ENCODE measurements at regions not wholly inside any gene's neighbourhood (a gene's known extent, or its start where the extent isn't known, plus 50 kb on each side); places are given as distances from the start of the nearest gene placed in this dataset.

DNA sequence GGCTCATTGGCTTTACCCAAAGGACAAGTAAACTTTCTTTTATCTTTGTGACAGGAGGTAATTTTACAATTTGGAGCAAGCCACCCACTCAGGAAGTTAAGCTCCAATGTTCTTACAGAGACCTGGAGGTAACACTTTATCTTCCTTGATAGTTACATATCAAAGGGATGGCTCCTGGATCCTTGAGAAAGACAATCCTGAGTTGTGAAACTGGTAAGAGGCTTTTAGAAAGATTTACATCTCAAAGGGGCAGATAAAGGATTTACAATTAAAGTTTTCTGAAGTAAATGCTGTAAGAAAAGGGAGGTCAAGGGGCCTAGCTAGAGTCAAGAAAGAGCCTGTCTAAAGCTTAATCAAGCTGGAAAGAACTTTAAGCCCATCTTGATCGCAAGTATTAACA lies 124.4 kb upstream of the ZNF804B start:
- WGBS, 2 donors = 29 to 34% methylated on average over 1 of the region's 1 CpG
- Histone ChIP-seq H3K27me3 (ENCODE audit: control insufficient read depth in 1 of 2, insufficient read depth in 2 of 2, low read length in 1 of 2) (no peaks in the 10 kb centered on the region), H3K27ac (ENCODE audit: low read depth in 1 of 2, low read length in 2 of 2) (no peak overlapping the region), H3K4me1 (ENCODE audit: control insufficient read depth in 1 of 2, insufficient read depth in 2 of 2, low read length in 2 of 2) (no peaks in the 10 kb centered on the region), H3K4me3 (ENCODE audit: low read length in 2 of 2) (no peak overlapping the region), H3K36me3 (ENCODE audit: control insufficient read depth in 1 of 2, insufficient read depth in 2 of 2, low read length in 1 of 2) (no peaks in the 10 kb centered on the region), H3K9me3 (ENCODE audit: control insufficient read depth, low read length) (no peaks in the 10 kb centered on the region)
- DNase-seq (no peak), ATAC-seq (ENCODE audit: low FRiP score) (no peak)
- intact Hi-C loops (cut with DNase I) = no loop called here

DNA sequence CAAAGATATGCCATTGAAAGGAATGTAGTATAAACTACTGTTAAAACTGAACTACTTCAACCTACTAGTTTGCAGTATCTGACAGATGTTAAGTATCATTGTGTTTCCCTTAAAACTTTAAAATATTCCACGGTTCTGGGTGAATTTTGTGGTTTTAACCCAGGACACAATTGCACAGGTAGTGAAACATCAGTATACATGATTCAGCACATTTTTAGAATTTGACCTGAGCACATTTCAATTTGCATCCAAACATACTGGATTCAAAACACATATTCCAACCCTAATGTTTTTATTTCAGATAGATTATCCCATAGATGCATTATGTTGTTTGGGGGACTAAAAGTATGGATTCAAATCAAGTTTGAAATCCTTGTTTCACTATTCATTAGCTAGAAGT lies 129.9 kb upstream of the ZNF804B start:
- ATAC-seq (ENCODE audit: low FRiP score) (no peak), DNase-seq (no peak)
- no peaks in the 10 kb centered on the region for H3K27me3 ChIP-seq (ENCODE audit: control insufficient read depth in 1 of 2, insufficient read depth in 2 of 2, low read length in 1 of 2)
- no peak overlapping the region for H3K4me3 ChIP-seq (ENCODE audit: low read length in 2 of 2)
- H3K36me3 ChIP-seq (ENCODE audit: control insufficient read depth in 1 of 2, insufficient read depth in 2 of 2, low read length in 1 of 2) = no peaks in the 10 kb centered on the region
- H3K9me3 ChIP-seq (ENCODE audit: control insufficient read depth, low read length) = no peaks in the 10 kb centered on the region
- 69 to 70% methylated on average over 1 of the region's 1 CpG for WGBS, 2 donors
- no peak overlapping the region for H3K27ac ChIP-seq (ENCODE audit: low read depth in 1 of 2, low read length in 2 of 2)
- H3K4me1 ChIP-seq (ENCODE audit: control insufficient read depth in 1 of 2, insufficient read depth in 2 of 2, low read length in 2 of 2) = no peaks in the 10 kb centered on the region
- intact Hi-C loops (cut with DNase I) = no loop called here

DNA sequence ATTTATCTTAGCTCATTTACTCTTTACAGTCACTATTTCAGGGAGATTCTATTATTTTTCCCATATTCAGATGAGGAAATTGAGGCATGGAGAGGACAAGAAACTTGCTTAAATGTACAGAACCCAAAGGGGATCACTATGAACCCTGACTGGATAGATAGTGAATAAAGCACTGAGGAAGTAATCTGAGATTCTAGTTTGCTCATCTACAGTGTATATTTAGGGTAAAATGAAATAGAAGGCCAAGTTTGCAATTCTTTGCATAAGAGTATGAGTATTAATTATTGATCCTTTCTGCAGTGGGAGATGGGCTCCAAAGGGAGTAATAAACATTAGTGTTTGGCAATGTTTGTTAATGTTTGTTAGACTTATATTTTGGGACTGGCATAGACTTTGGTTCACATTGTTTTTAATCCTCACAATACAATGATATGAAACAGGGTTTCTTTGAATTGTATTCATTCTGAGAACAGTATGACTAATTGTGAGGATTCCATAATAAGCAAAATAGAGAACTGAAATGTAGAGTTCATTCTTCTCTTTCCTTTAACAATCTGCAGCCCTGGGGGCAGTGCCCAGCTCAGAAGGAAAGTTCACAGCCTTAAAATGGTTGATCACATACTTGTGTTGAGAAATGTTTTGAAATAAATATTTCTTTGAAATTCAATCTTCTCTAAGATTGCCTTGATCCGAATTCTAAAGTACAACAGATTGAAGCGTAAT lies 131.0 kb upstream of the ZNF804B start:
- intact Hi-C loops (cut with DNase I) = no loop called here
- DNase-seq (no peak), ATAC-seq (ENCODE audit: low FRiP score) (no peak)
- Histone ChIP-seq H3K9me3 (ENCODE audit: control insufficient read depth, low read length) (no peaks in the 10 kb centered on the region), H3K4me3 (ENCODE audit: low read length in 2 of 2) (no peak overlapping the region), H3K36me3 (ENCODE audit: control insufficient read depth in 1 of 2, insufficient read depth in 2 of 2, low read length in 1 of 2) (no peaks in the 10 kb centered on the region), H3K27me3 (ENCODE audit: control insufficient read depth in 1 of 2, insufficient read depth in 2 of 2, low read length in 1 of 2) (no peaks in the 10 kb centered on the region), H3K4me1 (ENCODE audit: control insufficient read depth in 1 of 2, insufficient read depth in 2 of 2, low read length in 2 of 2) (no peaks in the 10 kb centered on the region), H3K27ac (ENCODE audit: low read depth in 1 of 2, low read length in 2 of 2) (no peak overlapping the region)
- WGBS, 2 donors = 83 to 94% methylated on average over 2 of the region's 2 CpGs

DNA sequence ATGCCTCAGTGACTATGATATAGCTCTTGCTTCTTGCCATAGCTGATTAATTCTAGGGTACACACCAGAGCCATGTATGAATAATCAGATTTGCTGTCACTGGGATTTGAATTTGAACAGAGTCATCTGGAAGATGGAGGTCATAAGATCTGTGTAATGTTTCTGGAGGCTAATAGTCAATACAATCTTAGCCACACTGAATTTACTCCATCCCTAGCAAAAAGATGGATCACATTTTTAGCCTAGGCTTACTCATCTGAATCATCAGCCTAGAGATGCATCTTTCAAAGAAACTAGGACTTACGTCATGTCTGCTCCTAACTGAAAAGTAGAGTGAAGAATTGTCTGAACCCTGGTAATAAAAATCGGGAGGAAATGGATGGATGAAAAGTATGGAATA lies 142.3 kb upstream of the ZNF804B start:
- 83 to 88% methylated on average over 2 of the region's 2 CpGs for WGBS, 2 donors
- H3K36me3 ChIP-seq (ENCODE audit: control insufficient read depth in 1 of 2, insufficient read depth in 2 of 2, low read length in 1 of 2) = no peaks in the 10 kb centered on the region
- H3K4me3 ChIP-seq (ENCODE audit: low read length in 2 of 2) = no peak overlapping the region
- no peaks in the 10 kb centered on the region for H3K27me3 ChIP-seq (ENCODE audit: control insufficient read depth in 1 of 2, insufficient read depth in 2 of 2, low read length in 1 of 2)
- intact Hi-C loops (cut with DNase I) = no loop called here
- DNase-seq (no peak), ATAC-seq (ENCODE audit: low FRiP score) (no peak)
- H3K27ac ChIP-seq (ENCODE audit: low read depth in 1 of 2, low read length in 2 of 2) = no peak overlapping the region
- no peaks in the 10 kb centered on the region for H3K4me1 ChIP-seq (ENCODE audit: control insufficient read depth in 1 of 2, insufficient read depth in 2 of 2, low read length in 2 of 2)
- H3K9me3 ChIP-seq (ENCODE audit: control insufficient read depth, low read length) = no peaks in the 10 kb centered on the region

DNA sequence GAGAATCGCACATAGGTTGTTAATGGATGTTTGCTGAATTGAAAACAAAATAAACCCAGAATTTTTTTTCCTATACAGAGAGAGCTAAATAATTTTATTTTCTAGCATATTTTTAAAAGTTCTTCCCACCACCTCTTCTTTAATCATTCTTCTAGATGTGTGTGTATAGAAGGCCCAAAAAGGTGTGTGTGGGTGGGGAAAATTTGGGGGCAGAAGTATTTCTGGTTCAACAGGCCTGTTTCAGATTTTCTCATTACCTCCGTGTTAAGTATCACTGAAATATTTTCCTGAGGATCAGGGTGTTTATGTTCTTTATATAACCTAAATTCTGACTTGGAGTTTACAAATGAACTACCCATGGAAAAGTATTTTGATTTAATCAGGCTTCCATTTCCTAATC lies 144.2 kb upstream of the ZNF804B start:
- Histone ChIP-seq H3K27me3 (ENCODE audit: control insufficient read depth in 1 of 2, insufficient read depth in 2 of 2, low read length in 1 of 2) (no peaks in the 10 kb centered on the region), H3K4me1 (ENCODE audit: control insufficient read depth in 1 of 2, insufficient read depth in 2 of 2, low read length in 2 of 2) (no peaks in the 10 kb centered on the region), H3K9me3 (ENCODE audit: control insufficient read depth, low read length) (no peaks in the 10 kb centered on the region), H3K4me3 (ENCODE audit: low read length in 2 of 2) (no peak overlapping the region), H3K36me3 (ENCODE audit: control insufficient read depth in 1 of 2, insufficient read depth in 2 of 2, low read length in 1 of 2) (no peaks in the 10 kb centered on the region), H3K27ac (ENCODE audit: low read depth in 1 of 2, low read length in 2 of 2) (no peak overlapping the region)
- intact Hi-C loops (cut with DNase I) = no loop called here
- ATAC-seq (ENCODE audit: low FRiP score) (no peak), DNase-seq (no peak)
- 83 to 85% methylated on average over 2 of the region's 2 CpGs for WGBS, 2 donors

DNA sequence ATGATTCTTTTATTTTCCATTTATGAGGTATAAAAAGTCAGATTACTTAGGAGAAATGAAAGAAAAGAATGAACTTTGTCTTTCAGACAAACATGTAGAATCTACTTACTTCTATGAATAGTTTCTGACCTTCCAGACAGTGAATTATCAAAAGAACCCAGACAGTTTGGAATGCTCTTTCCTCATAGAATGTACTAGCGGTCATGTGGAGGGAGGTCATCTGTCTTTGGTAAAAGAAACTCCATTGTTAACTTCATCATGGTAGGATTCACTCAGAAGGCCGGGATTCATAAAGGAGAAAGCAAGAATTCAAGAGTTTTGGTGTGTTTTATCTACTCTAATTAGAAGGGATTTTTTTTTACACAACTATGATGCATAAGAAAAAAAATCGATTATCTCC lies 144.8 kb upstream of the ZNF804B start:
- Histone ChIP-seq H3K36me3 (ENCODE audit: control insufficient read depth in 1 of 2, insufficient read depth in 2 of 2, low read length in 1 of 2) (no peaks in the 10 kb centered on the region), H3K4me1 (ENCODE audit: control insufficient read depth in 1 of 2, insufficient read depth in 2 of 2, low read length in 2 of 2) (no peaks in the 10 kb centered on the region), H3K27me3 (ENCODE audit: control insufficient read depth in 1 of 2, insufficient read depth in 2 of 2, low read length in 1 of 2) (no peaks in the 10 kb centered on the region), H3K4me3 (ENCODE audit: low read length in 2 of 2) (no peak overlapping the region), H3K27ac (ENCODE audit: low read depth in 1 of 2, low read length in 2 of 2) (no peak overlapping the region), H3K9me3 (ENCODE audit: control insufficient read depth, low read length) (peaks cover 2% of the 10 kb centered on the region)
- 69 to 85% methylated on average over 3 of the region's 3 CpGs for WGBS, 2 donors
- intact Hi-C loops (cut with DNase I) = no loop called here
- no peak for DNase-seq
- no peak for ATAC-seq (ENCODE audit: low FRiP score)

DNA sequence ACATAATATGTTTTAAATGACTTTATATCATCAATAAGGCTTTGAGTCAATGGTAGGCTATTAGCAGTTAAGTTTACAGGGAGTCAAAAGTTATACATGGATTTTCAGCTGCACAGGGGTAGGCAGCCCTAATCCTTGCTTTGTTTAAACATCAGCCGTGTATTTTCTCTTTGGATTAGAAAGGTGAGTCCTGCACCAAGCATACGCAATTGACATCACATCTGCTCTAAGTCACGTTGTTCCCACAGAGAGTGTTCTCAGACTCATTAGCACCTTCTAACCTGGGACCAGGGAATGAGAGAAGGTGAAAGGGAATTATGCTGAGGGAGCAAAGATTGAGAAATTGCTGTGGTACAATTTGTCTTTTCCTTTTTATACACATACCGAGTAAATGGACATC lies 148.6 kb upstream of the ZNF804B start:
- WGBS, 2 donors = 71 to 85% methylated on average over 4 of the region's 4 CpGs
- no peak overlapping the region for H3K4me3 ChIP-seq (ENCODE audit: low read length in 2 of 2)

DNA sequence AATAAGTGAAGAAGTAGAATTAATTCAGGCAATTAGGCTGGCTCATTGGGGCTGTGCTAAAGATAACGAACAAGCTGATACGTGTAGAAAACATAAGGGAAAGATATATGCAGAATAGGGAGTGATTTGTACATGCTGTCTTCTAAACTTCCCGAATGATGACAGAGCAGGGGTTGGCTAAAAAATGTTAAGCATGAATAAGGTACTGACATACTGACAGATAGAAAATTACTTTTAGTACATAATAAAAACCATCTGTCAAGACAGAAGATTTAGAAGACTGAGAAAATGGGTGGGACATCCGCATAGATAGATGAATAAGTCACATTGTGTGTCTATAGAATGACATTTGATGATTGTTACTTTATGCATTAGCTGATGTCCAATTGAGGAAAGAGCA lies 158.8 kb upstream of the ZNF804B start:
- 27 to 50% methylated on average over 4 of the region's 4 CpGs for WGBS, 2 donors
- ATAC-seq (ENCODE audit: low FRiP score) (no peak), DNase-seq (no peak)
- no peak overlapping the region for H3K27ac ChIP-seq (ENCODE audit: low read depth in 1 of 2, low read length in 2 of 2)
- no peaks in the 10 kb centered on the region for H3K36me3 ChIP-seq (ENCODE audit: control insufficient read depth in 1 of 2, insufficient read depth in 2 of 2, low read length in 1 of 2)
- H3K4me1 ChIP-seq (ENCODE audit: control insufficient read depth in 1 of 2, insufficient read depth in 2 of 2, low read length in 2 of 2) = no peaks in the 10 kb centered on the region
- no peaks in the 10 kb centered on the region for H3K9me3 ChIP-seq (ENCODE audit: control insufficient read depth, low read length)
- intact Hi-C loops (cut with DNase I) = no loop called here
- H3K27me3 ChIP-seq (ENCODE audit: control insufficient read depth in 1 of 2, insufficient read depth in 2 of 2, low read length in 1 of 2) = no peaks in the 10 kb centered on the region
- no peak overlapping the region for H3K4me3 ChIP-seq (ENCODE audit: low read length in 2 of 2)

More for the DNA sequence above, 148.6 kb upstream of the ZNF804B start:
- ATAC-seq (ENCODE audit: low FRiP score) (no peak), DNase-seq (no peak)
- no peaks in the 10 kb centered on the region for H3K27me3 ChIP-seq (ENCODE audit: control insufficient read depth in 1 of 2, insufficient read depth in 2 of 2, low read length in 1 of 2)
- intact Hi-C loops (cut with DNase I) = no loop called here
- no peaks in the 10 kb centered on the region for H3K4me1 ChIP-seq (ENCODE audit: control insufficient read depth in 1 of 2, insufficient read depth in 2 of 2, low read length in 2 of 2)
- H3K36me3 ChIP-seq (ENCODE audit: control insufficient read depth in 1 of 2, insufficient read depth in 2 of 2, low read length in 1 of 2) = no peaks in the 10 kb centered on the region
- no peak overlapping the region for H3K27ac ChIP-seq (ENCODE audit: low read depth in 1 of 2, low read length in 2 of 2)
- peaks cover 2% of the 10 kb centered on the region for H3K9me3 ChIP-seq (ENCODE audit: control insufficient read depth, low read length)

DNA sequence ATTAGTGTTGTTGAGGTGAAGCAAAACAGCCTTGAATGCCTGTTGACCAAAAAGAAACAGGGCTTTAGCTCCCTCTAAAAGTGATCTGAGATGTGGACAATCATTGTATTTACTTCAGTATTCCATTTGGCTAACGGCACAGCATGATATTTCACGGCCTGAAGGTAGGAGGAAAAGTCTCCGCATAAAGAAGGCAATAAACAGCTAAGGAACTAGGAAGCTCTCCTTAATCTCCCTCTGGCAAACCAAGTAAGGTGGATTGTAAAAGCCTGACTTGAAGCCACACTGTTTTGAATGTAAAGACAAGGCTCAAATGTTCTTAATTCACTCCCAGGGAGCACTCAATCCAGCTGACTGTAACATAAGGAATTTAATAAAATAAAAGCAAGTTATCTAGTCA lies 160.0 kb upstream of the ZNF804B start:
- no peaks in the 10 kb centered on the region for H3K27me3 ChIP-seq (ENCODE audit: control insufficient read depth in 1 of 2, insufficient read depth in 2 of 2, low read length in 1 of 2)
- no peak overlapping the region for H3K4me3 ChIP-seq (ENCODE audit: low read length in 2 of 2)
- H3K9me3 ChIP-seq (ENCODE audit: control insufficient read depth, low read length) = no peaks in the 10 kb centered on the region
- intact Hi-C loops (cut with DNase I) = no loop called here
- no peaks in the 10 kb centered on the region for H3K36me3 ChIP-seq (ENCODE audit: control insufficient read depth in 1 of 2, insufficient read depth in 2 of 2, low read length in 1 of 2)
- 24 to 25% methylated on average over 3 of the region's 3 CpGs for WGBS, 2 donors
- DNase-seq (no peak), ATAC-seq (ENCODE audit: low FRiP score) (no peak)
- no peak overlapping the region for H3K27ac ChIP-seq (ENCODE audit: low read depth in 1 of 2, low read length in 2 of 2)
- H3K4me1 ChIP-seq (ENCODE audit: control insufficient read depth in 1 of 2, insufficient read depth in 2 of 2, low read length in 2 of 2) = no peaks in the 10 kb centered on the region

All from aorta (tissue), 5 donors.